NOMO-1 treated with dmso at 0.1 percent for 144 hours (cell line): ENCODE measurements at regions not wholly inside any gene's neighbourhood (a gene's known extent, or its start where the extent isn't known, plus 50 kb on each side); places are given as distances from the start of the nearest gene placed in this dataset.

Source experiments
- DNase-seq: peaks from one replicate; lab custom pipeline; 2025; ENCODE audit not compliant: unreplicated experiment; lab: John Stamatoyannopoulos, UW

- DNase-seq, result no peak
These were observed 142.4 kb downstream of the NAV1 start for GRCh38 chr1:201681375-201681774.

- no peak for DNase-seq
These were observed 144.0 kb downstream of the NAV1 start for GRCh38 chr1:201682964-201683363.

- no peak for DNase-seq
These were observed 144.5 kb downstream of the NAV1 start for GRCh38 chr1:201683397-201683796.

DNA sequence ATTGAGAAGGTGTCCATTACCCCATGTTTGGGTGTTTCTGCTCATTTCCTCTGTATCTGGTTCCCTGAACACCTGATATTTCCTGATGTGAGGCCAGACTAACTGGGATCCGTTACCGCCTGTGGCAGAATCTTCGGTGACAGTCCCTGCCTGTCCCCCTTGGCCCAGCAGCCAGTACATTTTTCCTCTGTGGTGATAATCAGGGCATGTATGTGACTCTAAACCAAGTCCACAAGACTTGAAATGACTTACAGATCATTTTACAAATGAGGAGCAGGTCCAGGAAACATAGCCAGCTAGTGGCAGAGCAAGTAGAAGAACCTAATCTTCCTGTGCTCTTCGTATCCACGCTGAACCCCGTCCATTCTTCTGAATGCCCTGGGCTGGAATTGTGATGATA is 143.5 kb upstream of the IPO9 start:
- no peak for DNase-seq

GRCh38 chr1:201686714-201687455 is 142.1 kb upstream of the IPO9 start:
- peak; percentile 66 for DNase-seq

DNA sequence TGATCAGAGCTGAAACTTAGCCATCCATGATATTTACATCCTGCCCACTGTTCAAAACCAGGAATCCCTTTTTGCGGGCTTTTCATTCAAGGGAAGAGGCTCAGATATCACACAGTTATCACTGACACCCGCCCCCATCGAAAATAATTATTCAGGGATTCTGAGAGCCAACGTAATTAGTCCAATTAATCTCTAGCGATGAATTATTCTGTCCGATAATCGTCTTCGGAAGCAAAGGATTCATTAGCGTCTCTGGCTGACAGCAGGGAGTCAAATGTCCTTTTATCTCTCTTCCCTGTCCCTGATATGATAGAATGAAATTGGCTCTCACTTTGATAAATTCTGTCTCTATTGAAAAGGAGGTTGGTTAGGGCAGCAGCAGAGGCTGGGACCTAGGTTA is 140.4 kb upstream of the IPO9 start:
- no peak for DNase-seq

GRCh38 chr1:201689647-201690046 is 139.3 kb upstream of the IPO9 start:
- no peak for DNase-seq

DNA sequence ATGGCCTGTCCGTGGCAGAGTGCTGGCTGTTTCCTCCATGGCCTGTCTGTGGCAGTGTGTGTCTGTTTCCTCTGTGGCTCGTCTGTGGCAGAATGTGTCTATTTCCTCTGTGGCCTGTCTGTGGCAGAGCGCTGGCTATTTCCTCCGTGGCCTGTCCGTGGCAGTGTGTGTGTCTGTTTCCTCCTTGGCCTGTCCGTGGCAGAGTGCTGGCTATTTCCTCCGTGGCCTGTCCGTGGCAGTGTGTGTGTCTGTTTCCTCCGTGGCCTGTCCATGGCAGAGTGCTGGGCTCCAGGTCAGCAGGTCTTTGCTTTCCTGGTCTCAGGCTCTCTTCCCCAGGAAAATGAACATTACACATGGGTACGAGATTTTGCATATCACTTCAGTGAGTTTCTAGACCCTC is 138.4 kb upstream of the IPO9 start:
- DNase-seq, result no peak

GRCh38 chr1:201691716-201692554 is 137.0 kb upstream of the IPO9 start:
- no peak for DNase-seq

DNA sequence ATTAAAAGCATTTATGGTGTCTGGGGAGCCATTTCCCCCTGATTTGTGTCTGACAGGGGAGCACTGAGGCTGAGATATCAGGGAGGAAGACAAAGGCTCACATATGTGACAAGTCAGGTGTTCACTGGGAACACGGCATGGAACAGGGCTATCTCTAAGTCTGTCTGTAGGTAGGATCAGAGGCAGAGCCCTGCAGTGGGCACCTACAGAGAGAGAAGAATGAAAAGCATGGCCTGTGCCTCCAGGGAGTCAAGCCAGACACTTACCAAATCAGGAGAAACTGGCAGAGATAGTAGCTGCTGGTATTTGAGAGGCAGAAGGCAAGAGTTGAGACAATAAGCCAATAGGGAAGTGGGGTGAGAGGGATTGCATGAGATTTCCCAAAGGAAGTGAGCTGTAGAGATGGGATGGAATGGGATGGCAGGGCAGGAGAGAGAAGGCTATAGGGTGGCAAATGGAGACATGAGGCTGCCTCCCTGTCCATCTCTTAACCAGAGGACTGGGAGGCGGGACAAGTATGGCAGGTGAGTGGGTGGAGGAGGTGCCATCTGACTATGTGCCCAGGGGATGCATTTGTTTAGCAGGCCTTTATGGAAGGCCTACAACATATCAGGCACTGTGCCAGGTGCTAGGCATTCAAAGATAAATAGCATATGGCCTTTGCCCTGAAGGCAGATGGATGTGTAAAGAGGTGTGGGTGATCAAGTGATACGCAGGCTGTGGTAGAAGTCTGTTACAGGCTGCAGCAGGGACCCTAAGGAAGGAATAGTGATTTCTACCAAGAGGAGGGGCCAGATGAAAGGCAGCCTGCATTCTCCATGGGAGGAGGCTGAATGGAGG is 136.2 kb upstream of the IPO9 start:
- no peak for DNase-seq

DNA sequence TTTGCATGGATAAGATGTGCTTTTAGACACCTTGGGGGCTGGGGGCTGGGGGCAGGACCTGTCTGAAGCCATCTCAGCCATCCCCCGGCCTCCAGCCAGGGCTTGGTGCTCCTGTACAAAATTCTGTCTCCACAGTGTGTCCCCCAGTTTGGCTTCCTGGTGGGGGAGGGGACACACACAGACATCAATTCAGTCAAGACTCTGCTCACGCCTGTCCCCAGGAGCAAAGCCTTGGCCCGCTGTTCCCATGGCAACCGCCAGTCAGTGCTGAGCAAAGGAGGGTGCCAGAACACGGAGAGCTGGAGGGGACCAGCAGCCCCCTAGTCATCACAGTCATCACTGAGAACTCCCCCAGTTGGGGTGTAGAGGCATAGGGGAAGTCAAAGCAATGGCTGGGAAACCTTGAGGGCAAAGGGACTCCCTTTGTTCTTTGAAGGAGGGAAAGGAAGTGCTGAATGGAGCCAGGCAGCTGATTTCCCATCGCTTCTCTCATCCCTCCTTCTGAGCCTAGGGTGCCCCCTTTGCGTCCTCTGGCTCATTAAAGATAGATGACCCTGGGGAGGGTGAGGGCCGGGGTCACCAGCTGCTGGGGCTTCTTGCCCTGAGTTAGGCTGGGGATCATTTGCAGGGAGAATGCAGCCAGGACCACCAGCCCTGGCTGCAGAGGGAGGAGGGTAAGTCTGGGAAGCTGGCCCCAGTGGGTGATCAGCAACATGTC is 134.9 kb upstream of the IPO9 start:
- DNase-seq, result no peak

GRCh38 chr1:201694608-201695335 is 134.2 kb upstream of the IPO9 start:
- DNase-seq, result no peak

DNA sequence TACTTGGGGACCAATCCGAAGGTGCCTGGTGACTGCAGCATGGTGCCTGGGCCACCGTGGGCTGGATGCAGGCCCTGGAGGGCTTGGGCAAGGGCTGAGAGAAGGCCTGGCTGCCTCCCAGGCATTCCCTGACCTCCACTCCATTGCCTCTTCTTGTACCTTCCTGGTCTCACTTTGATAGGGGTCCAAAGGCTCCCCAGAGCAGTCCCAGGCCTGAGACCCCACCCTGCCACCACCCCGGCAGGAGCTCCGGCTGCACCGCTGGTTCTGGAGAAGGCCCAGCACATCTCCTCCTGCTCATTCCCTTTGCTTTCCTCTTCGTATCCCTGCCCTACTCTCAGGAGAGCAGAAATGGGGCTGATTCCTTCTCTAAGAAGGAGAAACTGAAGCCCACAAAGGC is 133.3 kb upstream of the IPO9 start:
- DNase-seq, result no peak

DNA sequence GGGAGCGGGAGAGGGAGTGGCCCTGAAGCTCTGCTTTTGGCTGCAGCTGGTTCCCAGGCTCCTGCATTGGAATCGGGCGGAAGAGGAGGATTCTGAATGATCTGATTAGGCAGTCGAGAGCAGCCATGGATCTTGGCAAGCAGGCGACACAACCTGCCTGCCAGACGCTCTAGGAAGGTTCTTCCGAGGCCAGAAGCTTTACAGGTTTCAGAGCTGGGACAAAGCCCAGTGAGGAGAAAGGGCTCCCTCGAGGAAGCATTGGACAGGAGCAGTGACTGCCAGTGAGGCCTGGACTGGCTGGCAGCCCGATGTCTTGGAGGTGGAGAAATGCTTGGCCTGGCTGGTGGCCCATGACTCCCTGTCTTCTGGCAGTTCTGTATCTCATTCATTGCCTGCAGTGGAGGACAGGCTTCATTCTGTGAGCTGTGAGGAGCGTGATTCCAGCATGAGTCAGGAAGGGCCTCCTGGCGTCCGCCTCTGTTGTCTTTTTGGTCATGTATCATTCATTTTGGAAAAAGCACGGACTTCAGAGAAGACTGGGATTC is 132.7 kb upstream of the IPO9 start:
- DNase-seq, result no peak

- DNase-seq, result no peak
These were observed 131.8 kb upstream of the IPO9 start for GRCh38 chr1:201697174-201697573.

- no peak for DNase-seq
These were observed 127.1 kb upstream of the IPO9 start for GRCh38 chr1:201701831-201702230.

DNA sequence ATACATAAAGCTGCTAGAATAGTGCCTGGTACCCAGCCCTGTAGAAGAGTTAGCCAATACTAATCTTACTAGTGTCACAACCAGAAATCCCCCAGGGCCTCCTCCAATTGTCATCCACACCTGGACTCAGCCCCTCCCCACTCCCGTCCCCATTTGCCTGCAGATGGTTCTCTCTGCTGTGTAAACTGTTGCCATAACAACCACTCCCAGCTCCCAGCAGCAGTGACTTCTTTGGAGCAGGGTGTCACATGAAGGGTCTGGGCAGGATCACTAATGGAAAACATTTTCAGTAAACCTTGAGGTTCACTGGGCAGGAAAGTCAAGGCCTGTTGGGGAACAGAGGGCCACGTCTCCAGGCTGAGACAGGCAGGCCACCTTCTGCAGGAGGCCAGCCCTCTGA is 126.0 kb upstream of the IPO9 start:
- DNase-seq, result no peak

DNA sequence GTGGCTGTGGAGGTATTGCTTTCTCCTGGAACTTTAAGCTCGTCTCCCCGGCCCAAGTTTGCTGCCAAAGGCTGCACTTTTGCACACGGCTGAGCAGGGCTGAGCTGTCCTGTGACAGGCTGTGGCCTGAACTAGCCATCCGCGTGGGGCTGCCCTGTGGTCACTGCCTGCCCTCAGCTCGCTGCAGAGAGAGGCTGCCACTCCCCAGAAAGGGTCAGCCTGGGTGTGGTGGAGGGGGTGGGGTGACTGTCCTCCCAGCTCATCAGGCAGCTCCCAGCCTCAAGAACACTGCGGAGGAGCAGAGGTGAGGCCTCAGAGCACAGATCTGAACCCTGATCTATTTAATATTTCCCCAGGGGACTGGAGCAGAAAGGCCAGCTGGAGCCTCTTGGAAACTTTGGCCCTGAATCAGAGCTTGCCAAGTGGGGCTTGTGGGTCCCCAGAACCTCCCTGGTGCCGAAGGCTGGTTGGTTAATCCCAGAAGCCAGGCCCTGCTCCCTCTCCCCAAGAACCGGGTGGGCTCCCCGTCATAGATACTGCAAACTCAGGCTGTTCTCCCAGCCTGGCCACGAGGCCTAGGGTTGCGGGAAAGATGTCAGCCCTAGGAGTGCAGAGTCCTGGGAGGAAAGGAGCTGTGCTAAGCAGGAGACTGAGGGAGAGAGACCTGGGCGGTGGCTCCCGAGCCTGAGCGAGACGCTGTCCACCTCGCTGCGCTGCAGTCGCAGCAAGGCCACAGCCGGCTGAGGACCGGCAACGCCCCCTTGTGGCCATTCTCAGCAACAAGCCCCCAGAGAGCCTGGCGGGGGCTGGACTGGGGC is 125.1 kb upstream of the IPO9 start:
- peak; percentile 60 for DNase-seq

GRCh38 chr1:201704439-201704792 is 124.5 kb upstream of the IPO9 start:
- DNase-seq, result no peak
